Trophoblast cell (in vitro differentiated cells and primary cell): ENCODE measurements at regions not wholly inside any gene's neighbourhood (a gene's known extent, or its start where the extent isn't known, plus 50 kb on each side); places are given as distances from the start of the nearest gene placed in this dataset.

Experiments used
- DNase-seq, 2 donors: peaks; one replicate each; pipeline ENCODE4 v3.0.0-alpha.2; 2016
- H2AFZ ChIP-seq: 2 replicates; pipeline ENCODE4 v1.6.1; 2013; ENCODE audit warnings: low read length, moderate library complexity, mild to moderate bottlenecking; ENCODE audit not compliant: insufficient read depth, poor library complexity
- H2AK5ac ChIP-seq: 2 replicates; pipeline ENCODE4 v1.6.1; 2013; ENCODE audit warnings: mild to moderate bottlenecking, low read length
- H2BK120ac ChIP-seq: 2 replicates; pipeline ENCODE4 v1.6.1; 2013; ENCODE audit warnings: low read length, mild to moderate bottlenecking, moderate library complexity; ENCODE audit not compliant: insufficient read depth, poor library complexity
- H2BK12ac ChIP-seq: 2 replicates; pipeline ENCODE4 v1.6.1; 2013; ENCODE audit warnings: mild to moderate bottlenecking, low read length, moderate library complexity
- H2BK5ac ChIP-seq: 2 replicates; pipeline ENCODE4 v1.6.1; 2013; ENCODE audit warnings: low read length, low read depth, moderate library complexity, mild to moderate bottlenecking; ENCODE audit not compliant: poor library complexity
- H3K14ac ChIP-seq: 2 replicates; pipeline ENCODE4 v1.6.1; 2013; ENCODE audit warnings: mild to moderate bottlenecking, low read length
- H3K18ac ChIP-seq: 2 replicates; pipeline ENCODE4 v1.6.1; 2013; ENCODE audit warnings: mild to moderate bottlenecking, low read length
- H3K23ac ChIP-seq: 2 replicates; pipeline ENCODE4 v1.6.1; 2013; ENCODE audit warnings: low read length
- H3K27ac ChIP-seq: 2 replicates; pipeline ENCODE4 v1.5.1; 2013; ENCODE audit warnings: low read depth, mild to moderate bottlenecking, inconsistent platforms, low read length, moderate library complexity
- H3K27me3 ChIP-seq: 2 replicates; pipeline ENCODE4 v1.6.1; 2013; ENCODE audit warnings: inconsistent platforms, mild to moderate bottlenecking, low read length, moderate library complexity; ENCODE audit not compliant: insufficient read depth
- H3K36me3 ChIP-seq, 2 experiments: 1 replicate in 1 of 2; 2 replicates in 1 of 2; pipeline ENCODE4 v1.6.1; 2013; ENCODE audit warnings: low read length in 2 of 2, mild to moderate bottlenecking in 2 of 2, moderate library complexity in 1 of 2; ENCODE audit not compliant: insufficient read depth in 2 of 2, control insufficient read depth in 1 of 2
- H3K4ac ChIP-seq: 2 replicates; pipeline ENCODE4 v1.6.1; 2013; ENCODE audit warnings: low read depth, mild to moderate bottlenecking, low read length, moderate library complexity
- H3K4me1 ChIP-seq, 2 experiments: 1 replicate in 1 of 2; 2 replicates in 1 of 2; pipeline ENCODE4 v1.6.1; 2013; ENCODE audit warnings: low read length in 2 of 2, mild to moderate bottlenecking in 2 of 2, moderate library complexity in 1 of 2; ENCODE audit not compliant: insufficient read depth in 2 of 2, control insufficient read depth in 1 of 2
- H3K4me2 ChIP-seq: 2 replicates; pipeline ENCODE4 v1.6.1; 2013; ENCODE audit warnings: inconsistent platforms, mild to moderate bottlenecking, low read length, moderate library complexity
- H3K4me3 ChIP-seq: 2 replicates; pipeline ENCODE4 v1.5.1; 2013; ENCODE audit warnings: mild to moderate bottlenecking, low read depth, low read length, inconsistent platforms
- H3K79me1 ChIP-seq: one replicate; pipeline ENCODE4 v1.6.1; 2013; ENCODE audit warnings: low read length
- H3K79me2 ChIP-seq: 2 replicates; pipeline ENCODE4 v1.6.1; 2013; ENCODE audit warnings: low read length, mild to moderate bottlenecking; ENCODE audit not compliant: control insufficient read depth, insufficient read depth, poor library complexity
- H3K9ac ChIP-seq: 2 replicates; pipeline ENCODE4 v1.6.1; 2013; ENCODE audit warnings: mild to moderate bottlenecking, low read length
- H3K9me3 ChIP-seq: 2 replicates; pipeline ENCODE4 v1.6.1; 2013; ENCODE audit warnings: low read depth, mild to moderate bottlenecking, control low read depth, inconsistent platforms, low read length; ENCODE audit not compliant: insufficient read depth
- H4K12ac ChIP-seq: 2 replicates; pipeline ENCODE4 v1.6.1; 2013; ENCODE audit warnings: low read depth, mild to moderate bottlenecking, low read length, moderate library complexity
- H4K8ac ChIP-seq: 2 replicates; pipeline ENCODE4 v1.6.1; 2013; ENCODE audit warnings: low read depth, mild to moderate bottlenecking, low read length, moderate library complexity
- H4K91ac ChIP-seq: one replicate; pipeline ENCODE4 v1.6.1; 2013; ENCODE audit warnings: low read depth, mild to moderate bottlenecking, low read length, moderate library complexity
- WGBS: extraction: QIAGEN DNeasy Blood & Tissue Kit; methylation state at CpG from one replicate; pipeline ENCODE4 v1.1.7; 2013; ENCODE audit warnings: missing lambda C conversion rate; ENCODE audit not compliant: insufficient read length, insufficient coverage; ENCODE audit errors: extremely low coverage; 5-methylcytosine and 5-hydroxymethylcytosine counted together

DNA sequence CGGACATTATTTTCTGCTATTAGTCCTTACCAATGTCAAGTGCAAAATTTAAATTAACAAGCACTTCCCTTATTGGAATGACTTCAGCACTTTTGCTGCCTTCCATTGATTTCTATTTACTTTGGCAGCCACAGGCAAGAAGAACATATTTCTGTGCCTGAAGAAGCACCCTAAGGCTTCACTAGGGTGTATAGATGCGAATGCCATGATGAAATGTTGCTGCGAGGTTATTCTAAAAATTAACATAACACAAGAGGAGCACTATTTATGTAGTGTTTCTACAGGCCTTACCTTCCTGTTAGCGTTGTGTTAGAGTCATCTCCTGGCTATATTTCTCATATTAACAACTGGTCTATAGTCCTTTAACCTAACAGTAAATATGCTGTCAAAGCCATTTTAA is 365.0 kb upstream of the HNRNPA3 start:
- no peaks in the 10 kb centered on the region for H3K36me3 ChIP-seq
- no peak overlapping the region for H3K27ac ChIP-seq
- WGBS = no CpG with 5 or more reads among the region's 4 CpGs
- no peaks in the 10 kb centered on the region for H3K27me3 ChIP-seq
- H4K8ac ChIP-seq = no peak overlapping the region
- no peak overlapping the region for H4K91ac ChIP-seq
- no peak overlapping the region for H3K23ac ChIP-seq
- no peaks in the 10 kb centered on the region for H3K79me1 ChIP-seq
- H2BK120ac ChIP-seq = no peak overlapping the region
- no peaks in the 10 kb centered on the region for H3K4me1 ChIP-seq
- no peak overlapping the region for H2AK5ac ChIP-seq
- H3K18ac ChIP-seq = no peak overlapping the region
- H3K4me3 ChIP-seq = no peak overlapping the region
- H3K9me3 ChIP-seq = no peaks in the 10 kb centered on the region
- H2AFZ ChIP-seq = no peak overlapping the region
- H3K14ac ChIP-seq = no peak overlapping the region
- no peak for DNase-seq
- H3K4ac ChIP-seq = no peak overlapping the region
- H3K79me2 ChIP-seq = no peaks in the 10 kb centered on the region
- H3K4me2 ChIP-seq = no peak overlapping the region
- no peak overlapping the region for H2BK12ac ChIP-seq
- H4K12ac ChIP-seq = no peak overlapping the region
- no peak overlapping the region for H2BK5ac ChIP-seq
- H3K9ac ChIP-seq = no peak overlapping the region

DNA sequence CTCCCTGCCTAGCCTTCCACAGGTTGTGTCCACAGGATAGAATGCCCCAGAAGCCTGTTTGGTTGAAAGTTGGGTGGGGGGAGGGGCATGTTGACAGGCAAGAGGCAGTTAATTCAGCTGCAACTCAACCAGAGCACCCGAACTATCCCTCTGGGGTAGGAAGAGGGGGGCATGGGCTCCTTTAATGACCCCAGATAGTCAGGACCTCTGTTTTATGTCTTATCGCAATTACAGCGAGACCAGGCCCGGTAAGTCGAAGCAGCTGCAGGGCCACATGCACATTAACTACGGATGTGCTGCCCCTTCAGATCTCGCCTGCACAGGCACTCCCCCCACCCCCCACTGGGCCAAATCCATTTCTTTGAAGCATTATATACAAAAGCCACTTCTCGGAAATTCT is 363.8 kb upstream of the HNRNPA3 start:
- Histone ChIP-seq H3K14ac (no peak overlapping the region), H3K4me2 (no peak overlapping the region), H3K4me1 (no peaks in the 10 kb centered on the region), H2BK12ac (no peak overlapping the region), H3K27ac (no peak overlapping the region), H2AFZ (no peak overlapping the region), H3K23ac (no peak overlapping the region), H3K9me3 (no peaks in the 10 kb centered on the region), H3K18ac (no peak overlapping the region), H3K36me3 (no peaks in the 10 kb centered on the region), H3K79me2 (no peaks in the 10 kb centered on the region), H2BK5ac (no peak overlapping the region), H4K91ac (no peak overlapping the region), H3K79me1 (no peaks in the 10 kb centered on the region), H3K4ac (no peak overlapping the region), H2AK5ac (no peak overlapping the region), H3K9ac (no peak overlapping the region), H3K27me3 (no peaks in the 10 kb centered on the region), H4K8ac (no peak overlapping the region), H4K12ac (no peak overlapping the region), H2BK120ac (no peak overlapping the region), H3K4me3 (no peak overlapping the region)
- no peak for DNase-seq
- no CpG with 5 or more reads among the region's 8 CpGs for WGBS

DNA sequence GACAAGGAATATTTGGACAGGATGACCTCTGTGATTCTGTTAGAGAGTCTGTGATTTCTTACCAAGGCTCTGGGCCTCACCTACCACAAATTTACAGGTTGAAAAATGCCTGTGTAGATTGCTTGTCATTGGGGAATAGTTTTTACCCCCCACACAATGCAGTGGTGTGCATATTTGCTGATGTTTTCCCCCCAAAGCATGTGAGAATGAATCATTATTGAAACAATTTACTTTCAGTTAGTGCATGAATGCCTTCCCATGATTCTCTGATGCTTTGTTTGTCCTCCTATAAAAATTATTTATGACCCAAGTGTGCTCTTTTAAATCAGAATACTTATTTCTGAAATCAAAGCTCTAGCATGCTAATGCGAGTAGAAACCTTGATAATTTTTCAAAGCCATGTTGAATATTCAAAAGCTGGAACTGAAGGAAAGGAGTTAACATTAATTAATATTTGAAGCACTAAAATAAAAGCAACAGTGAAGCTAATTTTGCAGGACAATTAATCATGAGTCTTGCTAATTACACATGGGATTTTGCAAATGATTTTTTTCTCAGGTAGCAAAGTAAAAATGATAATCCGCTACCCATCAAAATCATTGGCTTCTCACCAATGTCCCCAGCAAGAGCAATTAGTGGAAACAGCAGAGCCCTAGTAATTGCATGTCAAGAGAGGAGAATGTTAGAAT is 361.2 kb upstream of the HNRNPA3 start:
- Histone ChIP-seq H2BK12ac (no peak overlapping the region), H3K9me3 (no peaks in the 10 kb centered on the region), H4K91ac (no peak overlapping the region), H3K27ac (no peak overlapping the region), H3K14ac (no peak overlapping the region), H3K27me3 (no peaks in the 10 kb centered on the region), H2AK5ac (no peak overlapping the region), H2BK5ac (no peak overlapping the region), H3K79me1 (no peaks in the 10 kb centered on the region), H4K12ac (no peak overlapping the region), H2AFZ (no peak overlapping the region), H2BK120ac (no peak overlapping the region), H3K4ac (no peak overlapping the region), H3K36me3 (no peaks in the 10 kb centered on the region), H3K4me3 (no peak overlapping the region), H3K79me2 (no peaks in the 10 kb centered on the region), H3K23ac (no peak overlapping the region), H3K9ac (no peak overlapping the region), H3K4me2 (no peak overlapping the region), H3K18ac (no peak overlapping the region), H4K8ac (no peak overlapping the region), H3K4me1 (no peaks in the 10 kb centered on the region)
- DNase-seq = no peak
- no CpG with 5 or more reads among the region's 2 CpGs for WGBS

DNA sequence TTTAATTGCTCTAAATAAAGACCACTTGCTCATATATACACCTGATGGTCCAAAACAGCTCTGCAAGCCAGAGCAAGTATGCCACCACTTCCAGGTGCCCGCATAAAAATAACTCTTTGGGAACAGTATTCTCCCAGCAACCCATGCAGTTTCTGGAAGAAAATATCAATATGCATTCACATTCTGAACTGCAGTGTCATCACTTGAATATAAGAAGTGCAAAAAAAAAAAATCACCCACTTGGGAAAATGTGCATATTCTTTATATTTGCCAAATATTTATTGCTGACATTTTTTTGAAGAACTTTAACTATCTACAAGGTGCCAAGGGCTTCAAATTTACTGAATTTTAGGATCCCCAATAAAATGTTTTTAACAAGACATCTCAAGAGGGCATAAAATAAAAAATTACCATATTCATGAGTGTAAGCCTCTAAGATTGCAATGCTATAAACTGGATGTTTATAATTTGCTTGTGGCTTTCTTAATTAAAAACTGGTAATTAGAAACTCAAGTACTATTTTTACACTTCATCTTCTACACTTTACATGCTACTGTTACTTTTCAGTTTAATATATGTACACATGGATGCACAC is 360.6 kb upstream of the HNRNPA3 start:
- Histone ChIP-seq H3K4me1 (no peaks in the 10 kb centered on the region), H3K23ac (no peak overlapping the region), H3K14ac (no peak overlapping the region), H4K8ac (no peak overlapping the region), H3K9ac (no peak overlapping the region), H4K91ac (no peak overlapping the region), H3K27ac (no peak overlapping the region), H2BK5ac (no peak overlapping the region), H2BK12ac (no peak overlapping the region), H4K12ac (no peak overlapping the region), H3K27me3 (no peaks in the 10 kb centered on the region), H3K79me1 (no peaks in the 10 kb centered on the region), H3K18ac (no peak overlapping the region), H3K4me2 (no peak overlapping the region), H3K4me3 (no peak overlapping the region), H2AFZ (no peak overlapping the region), H3K79me2 (no peaks in the 10 kb centered on the region), H2AK5ac (no peak overlapping the region), H2BK120ac (no peak overlapping the region), H3K4ac (no peak overlapping the region), H3K36me3 (no peaks in the 10 kb centered on the region), H3K9me3 (no peaks in the 10 kb centered on the region)
- WGBS = no CpG with 5 or more reads among the region's 1 CpG
- no peak for DNase-seq
